ENCODE measurements at regions not wholly inside any gene's neighbourhood (a gene's known extent, or its start where the extent isn't known, plus 50 kb on each side); places are given as distances from the start of the nearest gene placed in this dataset.

DNA sequence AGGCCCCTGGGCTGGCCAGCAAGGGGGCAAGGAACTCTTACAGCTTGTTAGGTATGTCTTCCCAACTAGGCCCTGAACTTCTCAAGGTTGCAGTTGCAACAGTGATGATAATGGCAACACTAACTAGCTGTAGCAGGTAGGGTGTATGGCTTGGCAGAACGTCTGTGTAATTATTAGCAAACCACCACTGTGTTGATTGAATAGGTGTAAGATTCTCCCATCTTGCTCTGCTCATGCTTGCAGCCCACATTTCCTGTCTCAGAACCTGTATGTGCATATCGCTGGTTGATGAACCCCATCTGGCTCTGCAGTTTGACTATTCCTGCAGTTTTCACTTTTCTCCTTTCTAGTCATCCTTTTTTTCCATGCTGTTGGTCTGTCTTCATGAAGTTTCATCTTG, 178.8 kb downstream of the KATNAL1 start (continued):
- TF ChIP-seq, protein P1, sequence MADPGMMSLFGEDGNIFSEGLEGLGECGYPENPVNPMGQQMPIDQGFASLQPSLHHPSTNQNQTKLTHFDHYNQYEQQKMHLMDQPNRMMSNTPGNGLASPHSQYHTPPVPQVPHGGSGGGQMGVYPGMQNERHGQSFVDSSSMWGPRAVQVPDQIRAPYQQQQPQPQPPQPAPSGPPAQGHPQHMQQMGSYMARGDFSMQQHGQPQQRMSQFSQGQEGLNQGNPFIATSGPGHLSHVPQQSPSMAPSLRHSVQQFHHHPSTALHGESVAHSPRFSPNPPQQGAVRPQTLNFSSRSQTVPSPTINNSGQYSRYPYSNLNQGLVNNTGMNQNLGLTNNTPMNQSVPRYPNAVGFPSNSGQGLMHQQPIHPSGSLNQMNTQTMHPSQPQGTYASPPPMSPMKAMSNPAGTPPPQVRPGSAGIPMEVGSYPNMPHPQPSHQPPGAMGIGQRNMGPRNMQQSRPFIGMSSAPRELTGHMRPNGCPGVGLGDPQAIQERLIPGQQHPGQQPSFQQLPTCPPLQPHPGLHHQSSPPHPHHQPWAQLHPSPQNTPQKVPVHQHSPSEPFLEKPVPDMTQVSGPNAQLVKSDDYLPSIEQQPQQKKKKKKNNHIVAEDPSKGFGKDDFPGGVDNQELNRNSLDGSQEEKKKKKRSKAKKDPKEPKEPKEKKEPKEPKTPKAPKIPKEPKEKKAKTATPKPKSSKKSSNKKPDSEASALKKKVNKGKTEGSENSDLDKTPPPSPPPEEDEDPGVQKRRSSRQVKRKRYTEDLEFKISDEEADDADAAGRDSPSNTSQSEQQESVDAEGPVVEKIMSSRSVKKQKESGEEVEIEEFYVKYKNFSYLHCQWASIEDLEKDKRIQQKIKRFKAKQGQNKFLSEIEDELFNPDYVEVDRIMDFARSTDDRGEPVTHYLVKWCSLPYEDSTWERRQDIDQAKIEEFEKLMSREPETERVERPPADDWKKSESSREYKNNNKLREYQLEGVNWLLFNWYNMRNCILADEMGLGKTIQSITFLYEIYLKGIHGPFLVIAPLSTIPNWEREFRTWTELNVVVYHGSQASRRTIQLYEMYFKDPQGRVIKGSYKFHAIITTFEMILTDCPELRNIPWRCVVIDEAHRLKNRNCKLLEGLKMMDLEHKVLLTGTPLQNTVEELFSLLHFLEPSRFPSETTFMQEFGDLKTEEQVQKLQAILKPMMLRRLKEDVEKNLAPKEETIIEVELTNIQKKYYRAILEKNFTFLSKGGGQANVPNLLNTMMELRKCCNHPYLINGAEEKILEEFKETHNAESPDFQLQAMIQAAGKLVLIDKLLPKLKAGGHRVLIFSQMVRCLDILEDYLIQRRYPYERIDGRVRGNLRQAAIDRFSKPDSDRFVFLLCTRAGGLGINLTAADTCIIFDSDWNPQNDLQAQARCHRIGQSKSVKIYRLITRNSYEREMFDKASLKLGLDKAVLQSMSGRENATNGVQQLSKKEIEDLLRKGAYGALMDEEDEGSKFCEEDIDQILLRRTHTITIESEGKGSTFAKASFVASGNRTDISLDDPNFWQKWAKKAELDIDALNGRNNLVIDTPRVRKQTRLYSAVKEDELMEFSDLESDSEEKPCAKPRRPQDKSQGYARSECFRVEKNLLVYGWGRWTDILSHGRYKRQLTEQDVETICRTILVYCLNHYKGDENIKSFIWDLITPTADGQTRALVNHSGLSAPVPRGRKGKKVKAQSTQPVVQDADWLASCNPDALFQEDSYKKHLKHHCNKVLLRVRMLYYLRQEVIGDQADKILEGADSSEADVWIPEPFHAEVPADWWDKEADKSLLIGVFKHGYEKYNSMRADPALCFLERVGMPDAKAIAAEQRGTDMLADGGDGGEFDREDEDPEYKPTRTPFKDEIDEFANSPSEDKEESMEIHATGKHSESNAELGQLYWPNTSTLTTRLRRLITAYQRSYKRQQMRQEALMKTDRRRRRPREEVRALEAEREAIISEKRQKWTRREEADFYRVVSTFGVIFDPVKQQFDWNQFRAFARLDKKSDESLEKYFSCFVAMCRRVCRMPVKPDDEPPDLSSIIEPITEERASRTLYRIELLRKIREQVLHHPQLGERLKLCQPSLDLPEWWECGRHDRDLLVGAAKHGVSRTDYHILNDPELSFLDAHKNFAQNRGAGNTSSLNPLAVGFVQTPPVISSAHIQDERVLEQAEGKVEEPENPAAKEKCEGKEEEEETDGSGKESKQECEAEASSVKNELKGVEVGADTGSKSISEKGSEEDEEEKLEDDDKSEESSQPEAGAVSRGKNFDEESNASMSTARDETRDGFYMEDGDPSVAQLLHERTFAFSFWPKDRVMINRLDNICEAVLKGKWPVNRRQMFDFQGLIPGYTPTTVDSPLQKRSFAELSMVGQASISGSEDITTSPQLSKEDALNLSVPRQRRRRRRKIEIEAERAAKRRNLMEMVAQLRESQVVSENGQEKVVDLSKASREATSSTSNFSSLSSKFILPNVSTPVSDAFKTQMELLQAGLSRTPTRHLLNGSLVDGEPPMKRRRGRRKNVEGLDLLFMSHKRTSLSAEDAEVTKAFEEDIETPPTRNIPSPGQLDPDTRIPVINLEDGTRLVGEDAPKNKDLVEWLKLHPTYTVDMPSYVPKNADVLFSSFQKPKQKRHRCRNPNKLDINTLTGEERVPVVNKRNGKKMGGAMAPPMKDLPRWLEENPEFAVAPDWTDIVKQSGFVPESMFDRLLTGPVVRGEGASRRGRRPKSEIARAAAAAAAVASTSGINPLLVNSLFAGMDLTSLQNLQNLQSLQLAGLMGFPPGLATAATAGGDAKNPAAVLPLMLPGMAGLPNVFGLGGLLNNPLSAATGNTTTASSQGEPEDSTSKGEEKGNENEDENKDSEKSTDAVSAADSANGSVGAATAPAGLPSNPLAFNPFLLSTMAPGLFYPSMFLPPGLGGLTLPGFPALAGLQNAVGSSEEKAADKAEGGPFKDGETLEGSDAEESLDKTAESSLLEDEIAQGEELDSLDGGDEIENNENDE (IDR thresholded peaks at IDR 0.05; ENCODE audit: insufficient replicate concordance, low read length), result no peak
- no peak for TF ChIP-seq GTF2F1 (IDR thresholded peaks at IDR 0.05; ENCODE audit: borderline replicate concordance, low read depth, low read length)
- TF ChIP-seq TBP (IDR thresholded peaks at IDR 0.05; ENCODE audit: low read depth, low read length), result no peak
- TF ChIP-seq CREB1 (IDR thresholded peaks at IDR 0.05), result no peak
- TF ChIP-seq RNF2 (IDR thresholded peaks at IDR 0.05; ENCODE audit: borderline replicate concordance, low read depth, low read length, missing control alignments, poor library complexity, severe bottlenecking), result no peak
- TF ChIP-seq, protein P2, sequence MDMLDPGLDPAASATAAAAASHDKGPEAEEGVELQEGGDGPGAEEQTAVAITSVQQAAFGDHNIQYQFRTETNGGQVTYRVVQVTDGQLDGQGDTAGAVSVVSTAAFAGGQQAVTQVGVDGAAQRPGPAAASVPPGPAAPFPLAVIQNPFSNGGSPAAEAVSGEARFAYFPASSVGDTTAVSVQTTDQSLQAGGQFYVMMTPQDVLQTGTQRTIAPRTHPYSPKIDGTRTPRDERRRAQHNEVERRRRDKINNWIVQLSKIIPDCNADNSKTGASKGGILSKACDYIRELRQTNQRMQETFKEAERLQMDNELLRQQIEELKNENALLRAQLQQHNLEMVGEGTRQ (IDR thresholded peaks at IDR 0.05; ENCODE audit: low read length), result no peak
- TF ChIP-seq POU5F1 (IDR thresholded peaks at IDR 0.05; ENCODE audit: low read depth, low read length), result no peak
- TF ChIP-seq RAD21 (IDR thresholded peaks at IDR 0.05 in 1 of 2, conservative IDR thresholded peaks at IDR 0.05 in 1 of 2; ENCODE audit: low read depth in 2 of 2, low read length in 2 of 2), result no peak
- TF ChIP-seq POLR2A (IDR thresholded peaks at IDR 0.05; ENCODE audit: control extremely low read depth in 1 of 2, low read depth in 2 of 2, low read length in 2 of 2), result no peak
- no peak for TF ChIP-seq SAP30 (IDR thresholded peaks at IDR 0.05; ENCODE audit: insufficient read depth, insufficient replicate concordance, low read length)
- TF ChIP-seq HDAC6 (IDR thresholded peaks at IDR 0.05; ENCODE audit: low read depth, low read length), result no peak
